Stomach (tissue), 8 donors: ENCODE measurements at regions not wholly inside any gene's neighbourhood (a gene's known extent, or its start where the extent isn't known, plus 50 kb on each side); places are given as distances from the start of the nearest gene placed in this dataset.
A peak's percentile ranks its signal among the peaks of the same experiment; 100 is the strongest.

Experiments
- DNase-seq, 2 donors: peaks; one replicate each; pipeline versions ENCODE4 v3.0.0 to v3.0.0-alpha.2; 2013 to 2019
- H3K27ac ChIP-seq, 5 donors: fragments of 200-600 bp in 4 of 5; sonication (generic) in 4 of 5; one replicate each; pipeline ENCODE4 v1.5.1; 2013 to 2019; ENCODE audit warnings: mild to moderate bottlenecking in 1 of 5, moderate library complexity in 1 of 5
- H3K27me3 ChIP-seq, 3 donors: fragments of 200-600 bp; sonication (generic); one replicate each; pipeline ENCODE4 v1.5.1; 2017 to 2019; ENCODE audit warnings: mixed run types in 1 of 3
- H3K36me3 ChIP-seq, 4 donors: fragments of 200-600 bp; sonication (generic); 1 replicate in 3 of 4; 2 replicates in 1 of 4; pipeline ENCODE4 v1.5.1; 2016 to 2019
- H3K4me1 ChIP-seq, 4 donors: fragments of 200-600 bp; sonication (generic); one replicate each; pipeline ENCODE4 v1.5.1; 2016 to 2019
- H3K4me3 ChIP-seq, 4 donors: fragments of 200-600 bp; sonication (generic) in 3 of 4; one replicate each; pipeline ENCODE4 v1.5.1; 2016 to 2019; ENCODE audit warnings: mild to moderate bottlenecking in 1 of 4
- H3K9me3 ChIP-seq, 4 donors: fragments of 200-600 bp; sonication (generic); one replicate each; pipeline ENCODE4 v1.5.1; 2016 to 2019
- CTCF ChIP-seq, 7 experiments: fragments of 450-650 bp in 4 of 7; fragments of 200-600 bp in 3 of 7; sonication (generic) in 3 of 7; IDR thresholded peaks; one replicate each; pipeline ENCODE4 v1.5.1; 2016 to 2019; ENCODE audit warnings: antibody characterized with exemption in 7 of 7, control low read depth in 2 of 7, mild to moderate bottlenecking in 1 of 7
- EP300 ChIP-seq: sonication (generic); formaldehyde crosslinking; IDR thresholded peaks from one replicate; pipeline ENCODE4 v1.6.1; 2017; ENCODE audit warnings: antibody characterized with exemption
- POLR2A ChIP-seq, 4 donors: fragments of 450-650 bp; IDR thresholded peaks; one replicate each; pipeline ENCODE4 v1.6.1; 2016; ENCODE audit warnings: antibody characterized with exemption in 4 of 4, control low read depth in 2 of 4, mild to moderate bottlenecking in 1 of 4, moderate library complexity in 1 of 4
- POLR2AphosphoS5 ChIP-seq, 3 donors: sonication (generic); formaldehyde crosslinking; IDR thresholded peaks; one replicate each; pipeline ENCODE4 v1.6.1; 2016; ENCODE audit warnings: antibody characterized with exemption in 3 of 3
- WGBS, 5 donors: extraction: QIAGEN DNeasy Blood & Tissue Kit in 3 of 5; methylation state at CpG; one replicate each; pipeline versions ENCODE4 v1.1.5 to v1.1.7; 2013 to 2018; 5-methylcytosine and 5-hydroxymethylcytosine counted together
- intact Hi-C: fragments of 100-400 bp; cut with DNase I; formaldehyde crosslinking; loops from one replicate; pipeline ENCODE4 v1.15.1; 2023; ENCODE audit warnings: low total_unique reads
- donor health status: healthy with polysubstance abuse.
- donor health status: Bipolar disorder and iron deficiency.
- donor health status: healthy.

- 79 to 90% (median 84%) methylated on average over 3 of the region's 3 CpGs for WGBS, 5 donors
- no peak overlapping the region for H3K27ac ChIP-seq
- intact Hi-C loops: no loop called here
Observed at GRCh38 chr11:95711945-95712221, 77.7 kb downstream of the FAM76B start.

GRCh38 chr11:95711162-95711944, 78.2 kb downstream of the FAM76B start:
- peak in 1 of 2 donors; percentile 62 for DNase-seq
- intact Hi-C loops: no loop called here
- Histone ChIP-seq H3K4me1 (no peaks in the 10 kb centered on the region), H3K9me3 (no peaks in the 10 kb centered on the region), H3K36me3 (no peaks in the 10 kb centered on the region), H3K27ac (no peak overlapping the region), H3K27me3 (no peaks in the 10 kb centered on the region), H3K4me3 (no peak overlapping the region)
- 57 to 72% (median 68%) methylated on average over 7 of the region's 7 CpGs for WGBS, 5 donors
- TF ChIP-seq POLR2AphosphoS5 (IDR thresholded peaks at IDR 0.05) (no peak), EP300 (no peak), CTCF (IDR thresholded peaks at IDR 0.05) (no peak)

More at GRCh38 chr11:95711945-95712221, 77.7 kb downstream of the FAM76B start:
- no peaks in the 10 kb centered on the region for H3K27me3 ChIP-seq
- no peak for DNase-seq
- H3K36me3 ChIP-seq: no peaks in the 10 kb centered on the region
- TF ChIP-seq POLR2A (IDR thresholded peaks at IDR 0.05) (no peak), CTCF (IDR thresholded peaks at IDR 0.05) (no peak), EP300 (no peak), POLR2AphosphoS5 (IDR thresholded peaks at IDR 0.05) (no peak)
- no peak overlapping the region for H3K4me3 ChIP-seq
- H3K4me1 ChIP-seq: no peaks in the 10 kb centered on the region
- H3K9me3 ChIP-seq: no peaks in the 10 kb centered on the region

DNA sequence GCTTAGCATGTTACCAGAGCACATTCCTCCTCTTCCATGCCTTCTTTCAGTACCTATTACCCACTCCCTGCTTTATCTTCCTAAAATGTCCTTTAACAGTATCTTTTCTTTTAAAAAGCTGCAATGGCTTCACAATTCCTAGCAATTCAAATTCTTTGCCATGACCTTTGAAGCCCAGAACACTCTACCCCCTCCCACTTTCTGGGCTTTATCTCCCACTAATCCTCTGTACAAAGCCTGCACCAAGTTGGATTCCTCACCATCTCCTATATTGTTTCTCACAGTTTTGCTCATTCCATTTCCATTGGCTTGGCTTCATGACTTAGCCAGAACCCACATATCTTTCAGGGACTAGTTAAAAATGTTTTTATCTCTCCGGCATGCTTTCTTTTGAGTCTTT, 80.9 kb downstream of the FAM76B start:
- Histone ChIP-seq H3K9me3 (no peaks in the 10 kb centered on the region), H3K36me3 (no peaks in the 10 kb centered on the region), H3K4me3 (no peak overlapping the region), H3K4me1 (peaks cover 9 to 20% (median 13%) of the 10 kb centered on the region in 4 donors), H3K27ac (no peak overlapping the region), H3K27me3 (no peaks in the 10 kb centered on the region)
- intact Hi-C loops: loop anchor here (5.0 kb wide), 1 partner anchor 546 kb away; no protein-coding TSS in a partner anchor
- DNase-seq: no peak
- TF ChIP-seq POLR2AphosphoS5 (IDR thresholded peaks at IDR 0.05) (no peak), EP300 (no peak)
- WGBS, 5 donors: 94 to 100% (median 98%) methylated on average over 1 of the region's 1 CpG

- intact Hi-C loops: loop anchor here (5.0 kb wide), 1 partner anchor 545 kb away; no protein-coding TSS in a partner anchor
- Histone ChIP-seq H3K4me3 (no peak overlapping the region), H3K36me3 (no peaks in the 10 kb centered on the region), H3K27ac (no peak overlapping the region), H3K9me3 (no peaks in the 10 kb centered on the region), H3K27me3 (no peaks in the 10 kb centered on the region), H3K4me1 (peaks cover 12 to 35% (median 25%) of the 10 kb centered on the region in 4 donors)
- DNase-seq: no peak
- TF ChIP-seq CTCF (IDR thresholded peaks at IDR 0.05) (no peak), POLR2A (IDR thresholded peaks at IDR 0.05) (no peak), POLR2AphosphoS5 (IDR thresholded peaks at IDR 0.05) (no peak), EP300 (no peak)
- WGBS, 5 donors: 74 to 88% (median 83%) methylated on average over 7 of the region's 7 CpGs
Observed at GRCh38 chr11:95706974-95707387, 82.6 kb downstream of the FAM76B start.
